OCI-LY1 (cell line): ENCODE measurements at regions not wholly inside any gene's neighbourhood (a gene's known extent, or its start where the extent isn't known, plus 50 kb on each side); places are given as distances from the start of the nearest gene placed in this dataset.

ENCODE experiments used
- EZH2 ChIP-seq: fragments of 200-600 bp; sonication (generic), shearing (Covaris generic); IDR thresholded peaks from 2 replicates; pipeline ENCODE4 v1.8.0; 2017; ENCODE audit warnings: borderline replicate concordance, mixed run types, mild to moderate bottlenecking, antibody characterized with exemption, low read length, moderate library complexity, mixed read lengths
- TF ChIP-seq, protein P1 (sequence below): fragments of 200-600 bp; sonication (generic), shearing (Covaris generic); IDR thresholded peaks from 2 replicates; pipeline ENCODE4 v1.5.1; 2017; ENCODE audit warnings: mild to moderate bottlenecking, antibody characterized with exemption, low read length, moderate library complexity, mixed read lengths

DNA sequence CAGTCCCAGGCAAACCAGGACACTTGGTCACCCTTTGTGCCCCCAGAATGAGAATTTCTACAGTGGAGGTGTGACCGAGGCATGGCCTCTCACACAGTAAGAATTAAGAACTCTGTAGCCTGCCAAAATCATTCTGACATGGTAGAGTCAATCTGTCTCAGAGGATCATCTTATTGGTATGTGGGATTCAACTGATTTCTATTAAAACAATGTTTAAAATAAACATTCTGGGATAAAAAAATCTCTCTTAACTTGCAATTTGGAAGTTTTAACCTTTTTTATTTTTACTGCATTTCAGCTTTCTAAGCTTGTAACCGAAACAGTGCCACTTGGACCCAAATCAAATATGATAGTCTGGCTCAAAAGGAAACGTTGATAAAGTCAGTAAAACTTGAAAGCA lies 165.4 kb upstream of the LDB2 start:
- TF ChIP-seq, protein P1, sequence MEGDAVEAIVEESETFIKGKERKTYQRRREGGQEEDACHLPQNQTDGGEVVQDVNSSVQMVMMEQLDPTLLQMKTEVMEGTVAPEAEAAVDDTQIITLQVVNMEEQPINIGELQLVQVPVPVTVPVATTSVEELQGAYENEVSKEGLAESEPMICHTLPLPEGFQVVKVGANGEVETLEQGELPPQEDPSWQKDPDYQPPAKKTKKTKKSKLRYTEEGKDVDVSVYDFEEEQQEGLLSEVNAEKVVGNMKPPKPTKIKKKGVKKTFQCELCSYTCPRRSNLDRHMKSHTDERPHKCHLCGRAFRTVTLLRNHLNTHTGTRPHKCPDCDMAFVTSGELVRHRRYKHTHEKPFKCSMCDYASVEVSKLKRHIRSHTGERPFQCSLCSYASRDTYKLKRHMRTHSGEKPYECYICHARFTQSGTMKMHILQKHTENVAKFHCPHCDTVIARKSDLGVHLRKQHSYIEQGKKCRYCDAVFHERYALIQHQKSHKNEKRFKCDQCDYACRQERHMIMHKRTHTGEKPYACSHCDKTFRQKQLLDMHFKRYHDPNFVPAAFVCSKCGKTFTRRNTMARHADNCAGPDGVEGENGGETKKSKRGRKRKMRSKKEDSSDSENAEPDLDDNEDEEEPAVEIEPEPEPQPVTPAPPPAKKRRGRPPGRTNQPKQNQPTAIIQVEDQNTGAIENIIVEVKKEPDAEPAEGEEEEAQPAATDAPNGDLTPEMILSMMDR, result no peak
- TF ChIP-seq EZH2, result no peak
